ENCODE measurements at regions not wholly inside any gene's neighbourhood (a gene's known extent, or its start where the extent isn't known, plus 50 kb on each side); places are given as distances from the start of the nearest gene placed in this dataset.

DNA sequence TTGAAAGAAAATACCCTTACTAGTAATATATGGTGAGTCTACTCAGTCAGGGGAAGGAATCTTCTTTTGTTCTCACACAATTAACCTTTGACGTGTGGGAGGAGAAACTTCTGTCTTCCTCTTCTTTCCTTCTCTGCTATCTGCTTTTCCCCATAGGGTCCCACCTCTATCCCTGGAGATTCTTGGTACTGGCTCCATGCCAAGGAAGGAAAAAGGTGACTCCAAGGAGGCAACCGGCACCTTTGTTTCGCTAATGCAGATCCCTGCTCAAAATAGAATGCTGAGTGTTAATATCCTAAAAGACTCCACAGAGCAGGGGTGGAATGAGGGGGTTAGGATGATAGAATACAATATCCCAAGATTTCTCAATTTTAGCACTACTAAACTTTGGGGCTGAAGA is 116.7 kb downstream of the CD164 start:
- TF ChIP-seq, protein P1, sequence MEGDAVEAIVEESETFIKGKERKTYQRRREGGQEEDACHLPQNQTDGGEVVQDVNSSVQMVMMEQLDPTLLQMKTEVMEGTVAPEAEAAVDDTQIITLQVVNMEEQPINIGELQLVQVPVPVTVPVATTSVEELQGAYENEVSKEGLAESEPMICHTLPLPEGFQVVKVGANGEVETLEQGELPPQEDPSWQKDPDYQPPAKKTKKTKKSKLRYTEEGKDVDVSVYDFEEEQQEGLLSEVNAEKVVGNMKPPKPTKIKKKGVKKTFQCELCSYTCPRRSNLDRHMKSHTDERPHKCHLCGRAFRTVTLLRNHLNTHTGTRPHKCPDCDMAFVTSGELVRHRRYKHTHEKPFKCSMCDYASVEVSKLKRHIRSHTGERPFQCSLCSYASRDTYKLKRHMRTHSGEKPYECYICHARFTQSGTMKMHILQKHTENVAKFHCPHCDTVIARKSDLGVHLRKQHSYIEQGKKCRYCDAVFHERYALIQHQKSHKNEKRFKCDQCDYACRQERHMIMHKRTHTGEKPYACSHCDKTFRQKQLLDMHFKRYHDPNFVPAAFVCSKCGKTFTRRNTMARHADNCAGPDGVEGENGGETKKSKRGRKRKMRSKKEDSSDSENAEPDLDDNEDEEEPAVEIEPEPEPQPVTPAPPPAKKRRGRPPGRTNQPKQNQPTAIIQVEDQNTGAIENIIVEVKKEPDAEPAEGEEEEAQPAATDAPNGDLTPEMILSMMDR (IDR thresholded peaks at IDR 0.05; ENCODE audit: low read length, missing control alignments): no peak
- DNase-seq (ENCODE audit: low read depth): no peak
- H3K4me3 ChIP-seq (replicated peaks; ENCODE audit: low read depth, low read length): no peak overlapping the region

DNA sequence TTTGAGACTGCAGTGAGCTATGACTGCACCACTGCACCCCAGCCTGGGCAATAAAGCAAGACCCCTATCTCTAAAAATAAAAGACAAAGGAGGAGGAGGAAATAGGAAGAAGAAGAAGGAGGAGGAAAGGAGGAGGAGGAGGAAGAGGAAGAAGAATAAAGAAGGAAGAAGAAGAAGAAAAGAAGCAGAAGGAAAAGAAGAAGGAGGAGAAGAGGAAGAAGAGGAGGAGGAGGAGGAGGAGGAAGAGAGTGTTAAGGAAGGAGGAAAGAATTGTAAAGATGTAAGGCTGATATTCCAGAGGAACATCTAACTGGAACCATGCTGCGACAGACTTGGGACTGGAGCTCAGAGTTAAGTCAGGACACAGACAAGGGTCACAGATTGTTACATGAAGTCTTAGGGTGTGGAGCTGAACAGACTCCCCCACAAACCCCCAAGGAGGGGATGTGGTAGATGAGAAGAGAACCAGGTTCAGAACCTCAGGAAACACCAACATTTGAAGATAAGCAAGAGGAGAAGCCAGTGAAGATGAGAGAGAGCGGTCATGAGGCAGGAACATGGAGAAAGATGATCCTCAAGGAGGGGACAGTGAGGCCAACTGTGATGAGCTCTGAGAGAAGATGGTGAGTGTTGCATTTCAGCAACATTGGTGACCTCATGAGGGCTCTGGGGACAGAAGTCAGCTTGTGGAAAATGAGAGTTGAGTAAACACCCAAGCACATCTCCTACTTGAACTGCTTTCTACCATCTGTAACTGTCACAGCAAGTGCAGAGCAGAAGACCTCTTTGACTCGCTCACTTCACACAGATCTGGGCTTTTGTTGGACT is 118.2 kb downstream of the CD164 start:
- no peak overlapping the region for H3K4me3 ChIP-seq (replicated peaks; ENCODE audit: low read depth, low read length)
- DNase-seq (ENCODE audit: low read depth): no peak
- TF ChIP-seq, protein P1 (IDR thresholded peaks at IDR 0.05; ENCODE audit: low read length, missing control alignments): no peak

DNA sequence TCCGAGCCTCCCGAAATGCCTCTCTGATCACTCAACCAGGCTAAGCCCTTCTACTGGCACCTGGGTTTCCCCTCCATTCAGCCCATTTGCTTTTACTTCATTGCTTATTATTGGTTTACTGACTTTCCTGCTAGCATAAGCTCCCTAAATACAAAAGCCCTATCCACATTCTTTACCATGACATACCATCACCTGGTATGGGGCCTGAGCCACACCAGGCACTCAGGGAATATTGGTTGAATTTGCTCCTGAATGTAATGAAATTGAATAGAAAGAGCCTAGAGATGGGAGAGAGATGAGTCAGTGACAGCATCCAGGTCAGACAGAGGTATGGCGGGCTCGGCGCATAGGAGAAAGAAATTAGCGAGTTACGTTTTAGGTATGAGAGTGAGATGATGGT is 120.0 kb downstream of the CD164 start:
- no peak for DNase-seq (ENCODE audit: low read depth)
- H3K4me3 ChIP-seq (replicated peaks; ENCODE audit: low read depth, low read length): no peak overlapping the region
- TF ChIP-seq, protein P1 (IDR thresholded peaks at IDR 0.05; ENCODE audit: low read length, missing control alignments): no peak

DNA sequence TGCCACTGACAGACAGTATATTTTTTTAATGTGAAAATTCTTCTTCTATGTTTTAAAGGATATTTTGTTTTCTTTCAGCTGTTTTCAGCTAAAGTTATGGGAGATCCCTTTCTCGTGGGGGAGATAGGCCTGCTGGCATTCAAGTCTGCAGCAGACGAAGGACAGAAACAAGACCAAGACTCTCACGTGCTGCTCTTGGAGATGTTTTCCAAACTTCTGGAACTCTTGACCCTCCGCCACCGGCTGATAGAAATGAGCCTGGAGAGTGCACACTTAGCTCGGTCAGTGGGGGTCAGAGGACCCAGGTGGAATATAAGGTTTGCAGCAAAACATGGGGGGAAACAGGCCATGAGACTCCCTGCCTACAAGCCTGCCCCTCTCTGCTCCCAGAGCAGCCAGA is 120.5 kb downstream of the CD164 start:
- no peak overlapping the region for H3K4me3 ChIP-seq (replicated peaks; ENCODE audit: low read depth, low read length)
- TF ChIP-seq, protein P1 (IDR thresholded peaks at IDR 0.05; ENCODE audit: low read length, missing control alignments): no peak
- DNase-seq (ENCODE audit: low read depth): no peak

DNA sequence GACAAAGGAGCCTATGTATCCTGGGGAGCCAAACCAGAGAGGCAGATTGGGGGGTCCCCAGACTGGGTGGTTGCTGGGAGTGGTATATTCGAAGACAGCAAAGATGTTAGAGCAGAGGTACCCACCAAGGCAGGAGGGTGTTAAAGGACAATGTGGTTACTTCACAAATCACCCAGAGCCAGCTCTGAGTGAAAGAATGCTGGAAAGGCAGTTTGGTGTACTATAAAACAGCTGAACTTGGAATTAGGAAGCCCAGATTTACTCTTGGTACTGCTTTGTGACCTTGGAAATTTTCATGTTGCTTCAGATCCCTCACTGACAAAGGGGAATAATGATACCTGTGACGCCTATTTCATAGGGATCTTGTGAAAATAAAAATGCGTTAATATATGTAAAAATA is 121.6 kb downstream of the CD164 start:
- TF ChIP-seq, protein P1 (IDR thresholded peaks at IDR 0.05; ENCODE audit: low read length, missing control alignments): no peak
- no peak for DNase-seq (ENCODE audit: low read depth)
- no peak overlapping the region for H3K4me3 ChIP-seq (replicated peaks; ENCODE audit: low read depth, low read length)

DNA sequence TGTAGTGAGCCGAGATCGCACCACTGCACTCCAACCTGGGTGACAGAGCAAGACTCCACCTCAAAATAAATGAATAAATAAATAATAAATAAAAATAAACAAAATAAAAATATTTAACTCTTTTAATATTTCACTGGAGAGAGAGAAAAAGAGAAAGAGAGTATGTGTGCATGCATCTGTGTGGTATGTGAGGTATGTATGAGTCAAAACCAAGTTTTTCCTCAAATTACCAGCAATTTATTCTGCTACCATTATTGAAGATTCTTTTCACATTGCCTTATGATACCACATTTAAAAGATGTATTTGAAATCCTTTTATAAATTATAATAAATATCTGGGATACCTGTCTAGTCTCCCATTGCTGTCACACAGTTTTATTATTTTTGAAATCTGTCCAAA is 122.1 kb downstream of the CD164 start:
- no peak overlapping the region for H3K4me3 ChIP-seq (replicated peaks; ENCODE audit: low read depth, low read length)
- peak; percentile 23 for DNase-seq (ENCODE audit: low read depth)
- TF ChIP-seq, protein P1 (IDR thresholded peaks at IDR 0.05; ENCODE audit: low read length, missing control alignments): no peak

DNA sequence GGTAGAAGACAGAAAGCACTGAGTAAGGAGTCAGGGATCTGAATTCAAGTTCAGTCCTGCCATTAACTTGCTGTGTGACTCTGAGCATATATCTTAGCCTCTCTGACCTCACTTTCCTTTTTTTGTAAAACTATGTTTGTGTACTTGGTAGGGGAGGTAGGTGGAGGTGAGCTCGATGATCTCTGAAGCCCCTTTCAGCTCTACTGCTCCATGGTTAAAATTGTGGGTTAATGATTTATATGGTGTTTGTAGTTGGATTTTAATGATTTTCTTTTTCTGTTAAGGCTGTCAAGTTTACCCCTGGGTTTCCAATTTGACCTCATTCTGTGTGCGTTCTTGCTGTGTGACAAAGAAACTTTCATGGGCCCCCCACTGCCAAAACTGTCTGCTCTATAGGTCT is 124.1 kb downstream of the CD164 start:
- DNase-seq (ENCODE audit: low read depth): no peak
- TF ChIP-seq, protein P1 (IDR thresholded peaks at IDR 0.05; ENCODE audit: low read length, missing control alignments): no peak
- H3K4me3 ChIP-seq (replicated peaks; ENCODE audit: low read depth, low read length): no peak overlapping the region
